ENCODE measurements at regions not wholly inside any gene's neighbourhood (a gene's known extent, or its start where the extent isn't known, plus 50 kb on each side); places are given as distances from the start of the nearest gene placed in this dataset.

DNA sequence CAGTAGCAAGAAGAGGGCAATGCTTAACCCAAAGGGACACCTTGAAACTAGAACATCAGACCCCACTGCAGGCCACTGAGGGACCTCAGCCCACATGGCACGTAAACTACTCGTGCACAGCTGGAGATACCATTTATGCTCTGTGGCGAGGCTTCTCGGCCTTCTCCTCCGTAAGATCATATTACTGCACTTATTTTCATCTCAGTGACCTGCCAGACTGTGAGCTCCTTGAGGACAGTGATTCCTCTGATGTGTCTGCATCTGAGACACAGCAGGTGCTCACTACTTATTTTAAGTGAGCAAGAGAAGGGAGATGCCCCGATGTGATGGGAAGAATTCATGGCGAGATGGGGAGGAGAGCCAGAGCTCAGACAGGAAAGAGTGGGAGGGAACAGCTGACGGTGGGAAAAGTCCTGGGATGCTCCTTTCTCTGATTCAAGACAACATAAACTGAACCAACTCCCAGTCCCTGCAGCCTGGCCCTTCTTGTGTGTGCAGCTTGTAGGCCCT, 137.6 kb downstream of the RPLP1 start:
- H3K4me3 ChIP-seq (ENCODE audit: low read depth, low read length), result no peak overlapping the region
- no peak for DNase-seq (ENCODE audit: low read depth, low spot score)
- ChIA-PET CTCF (interaction anchor here (0.6 to 1.7 kb wide), 3 partner anchors 14 to 114 kb away, joined by 3 to 4 read pairs (median 4); no protein-coding TSS in a partner anchor), POLR2A (no interaction called here)
- TF ChIP-seq, protein P1, sequence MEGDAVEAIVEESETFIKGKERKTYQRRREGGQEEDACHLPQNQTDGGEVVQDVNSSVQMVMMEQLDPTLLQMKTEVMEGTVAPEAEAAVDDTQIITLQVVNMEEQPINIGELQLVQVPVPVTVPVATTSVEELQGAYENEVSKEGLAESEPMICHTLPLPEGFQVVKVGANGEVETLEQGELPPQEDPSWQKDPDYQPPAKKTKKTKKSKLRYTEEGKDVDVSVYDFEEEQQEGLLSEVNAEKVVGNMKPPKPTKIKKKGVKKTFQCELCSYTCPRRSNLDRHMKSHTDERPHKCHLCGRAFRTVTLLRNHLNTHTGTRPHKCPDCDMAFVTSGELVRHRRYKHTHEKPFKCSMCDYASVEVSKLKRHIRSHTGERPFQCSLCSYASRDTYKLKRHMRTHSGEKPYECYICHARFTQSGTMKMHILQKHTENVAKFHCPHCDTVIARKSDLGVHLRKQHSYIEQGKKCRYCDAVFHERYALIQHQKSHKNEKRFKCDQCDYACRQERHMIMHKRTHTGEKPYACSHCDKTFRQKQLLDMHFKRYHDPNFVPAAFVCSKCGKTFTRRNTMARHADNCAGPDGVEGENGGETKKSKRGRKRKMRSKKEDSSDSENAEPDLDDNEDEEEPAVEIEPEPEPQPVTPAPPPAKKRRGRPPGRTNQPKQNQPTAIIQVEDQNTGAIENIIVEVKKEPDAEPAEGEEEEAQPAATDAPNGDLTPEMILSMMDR (IDR thresholded peaks at IDR 0.05; ENCODE audit: insufficient read depth, low read length, missing control alignments), result no peak

DNA sequence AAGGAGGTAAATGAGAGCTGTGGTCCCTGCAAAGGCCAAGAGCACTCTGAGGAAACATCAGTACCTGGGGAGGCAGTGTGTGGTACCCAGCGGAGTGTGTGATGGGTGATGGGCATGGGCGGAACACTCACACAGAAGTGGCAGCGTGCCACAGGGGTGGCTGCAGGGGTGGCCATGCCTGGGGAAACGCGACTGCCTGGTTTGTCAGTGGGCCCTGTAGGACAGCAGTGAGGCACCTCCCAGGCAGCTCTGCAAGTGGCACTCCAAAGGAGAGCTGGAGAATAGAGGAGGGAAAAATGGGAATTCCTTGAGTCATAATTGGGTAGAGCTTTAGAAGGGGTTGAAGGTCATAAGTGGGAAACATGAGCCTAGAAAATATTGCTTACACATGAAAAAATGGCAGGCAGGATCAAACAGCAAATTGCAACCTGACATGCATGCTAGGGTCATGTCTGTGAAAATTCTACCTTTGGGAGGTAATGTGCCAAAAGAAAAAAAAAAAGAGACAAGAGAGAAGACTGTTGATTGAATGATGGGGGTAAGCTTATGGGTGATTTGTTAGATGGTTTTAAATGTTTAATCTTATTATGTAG, 138.4 kb downstream of the RPLP1 start:
- CTCF ChIA-PET, result interaction anchor here (0.7 to 1.7 kb wide), 3 partner anchors 13 to 876 kb away, joined by 3 to 4 read pairs (median 4); no protein-coding TSS in a partner anchor
- DNase-seq (ENCODE audit: low read depth, low spot score), result no peak
- H3K4me3 ChIP-seq (ENCODE audit: low read depth, low read length), result no peak overlapping the region
- TF ChIP-seq, protein P1 (IDR thresholded peaks at IDR 0.05; ENCODE audit: insufficient read depth, low read length, missing control alignments), result no peak
- POLR2A ChIA-PET, result no interaction called here

DNA sequence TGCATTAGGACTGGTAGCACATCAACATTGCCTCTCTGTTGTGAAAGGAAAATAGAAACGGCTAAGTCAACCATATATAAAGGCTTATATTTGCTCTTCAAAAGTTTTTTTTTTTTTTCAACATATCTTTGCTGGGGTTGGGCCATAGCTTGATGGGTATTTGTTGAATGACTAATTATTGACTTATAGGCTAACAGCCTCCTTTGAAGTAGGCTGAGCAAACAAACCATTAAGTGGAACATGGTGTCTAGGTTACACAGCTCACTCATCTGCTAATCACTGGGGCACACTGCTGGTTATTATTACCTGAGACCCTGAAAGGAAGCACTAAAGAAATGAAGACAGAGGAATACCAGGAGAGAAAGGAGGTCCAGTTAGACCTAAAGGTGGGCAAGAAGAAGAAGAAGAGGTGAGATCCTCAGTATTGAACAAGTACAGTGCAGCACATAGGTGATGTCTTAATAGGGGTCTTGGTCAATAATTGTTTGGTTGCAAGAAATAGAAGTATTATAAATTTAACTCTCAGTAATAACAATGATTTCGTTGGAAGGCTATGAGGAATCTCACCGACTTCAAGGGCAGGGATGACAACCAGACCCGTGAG, 139.4 kb downstream of the RPLP1 start:
- DNase-seq (ENCODE audit: low read depth, low spot score), result no peak
- ChIA-PET CTCF (interaction anchor here (0.7 to 1.2 kb wide), 2 partner anchors 49 to 875 kb away, joined by 3 to 4 read pairs; no protein-coding TSS in a partner anchor), POLR2A (interaction anchor here (0.6 kb wide), 1 partner anchor 506 kb away, joined by 3 read pairs; the partner anchor contains the start of gene TLE3)
- no peak overlapping the region for H3K4me3 ChIP-seq (ENCODE audit: low read depth, low read length)
- TF ChIP-seq, protein P1 (IDR thresholded peaks at IDR 0.05; ENCODE audit: insufficient read depth, low read length, missing control alignments), result no peak

DNA sequence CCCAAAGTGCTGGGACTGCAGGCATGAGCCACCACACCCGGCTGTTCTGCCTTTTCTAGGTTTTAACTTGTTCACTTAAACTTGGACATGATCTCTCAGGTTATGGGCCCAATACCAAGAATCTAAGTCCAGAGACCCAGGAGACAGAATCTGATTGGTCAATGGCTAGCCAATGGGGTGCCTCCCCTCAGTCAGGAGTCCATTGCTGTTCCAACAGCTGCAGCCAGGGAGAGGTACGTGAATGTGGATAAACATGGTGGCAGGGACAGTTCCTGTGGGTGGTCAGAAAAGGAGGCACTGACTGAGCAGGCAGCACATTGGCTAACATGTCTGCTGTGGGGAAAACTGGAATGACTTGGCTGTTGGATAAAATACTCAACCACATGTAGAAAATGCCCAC, 140.3 kb downstream of the RPLP1 start:
- ChIA-PET CTCF (no interaction called here), POLR2A (no interaction called here)
- no peak overlapping the region for H3K4me3 ChIP-seq (ENCODE audit: low read depth, low read length)
- no peak for DNase-seq (ENCODE audit: low read depth, low spot score)
- TF ChIP-seq, protein P1 (IDR thresholded peaks at IDR 0.05; ENCODE audit: insufficient read depth, low read length, missing control alignments), result no peak

DNA sequence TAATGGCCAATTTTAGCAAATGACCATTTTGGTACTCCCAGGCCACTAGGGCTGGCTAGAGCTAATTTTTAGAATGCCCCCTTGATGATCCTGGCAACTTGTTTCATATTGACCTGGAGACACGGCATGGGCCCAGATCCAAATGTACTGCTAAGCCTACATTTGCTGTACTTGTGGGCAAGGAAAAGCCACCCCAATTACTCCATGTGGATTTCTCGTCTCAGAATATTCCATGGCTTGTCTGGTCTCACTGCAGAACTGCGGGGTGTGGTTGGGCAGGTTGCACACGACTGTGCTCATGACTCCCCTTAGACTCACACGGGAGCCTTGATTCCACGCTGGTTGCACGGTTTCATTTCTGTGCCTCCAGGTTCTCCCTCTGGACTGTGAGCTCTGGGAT, 140.9 kb downstream of the RPLP1 start:
- POLR2A ChIA-PET, result no interaction called here
- H3K4me3 ChIP-seq (ENCODE audit: low read depth, low read length), result no peak overlapping the region

More for the DNA sequence above, 140.9 kb downstream of the RPLP1 start:
- TF ChIP-seq, protein P1 (IDR thresholded peaks at IDR 0.05; ENCODE audit: insufficient read depth, low read length, missing control alignments), result no peak
- no peak for DNase-seq (ENCODE audit: low read depth, low spot score)
- CTCF ChIA-PET, result interaction anchor here (1.3 kb wide), 1 partner anchor 8 kb away, joined by 4 read pairs; no protein-coding TSS in a partner anchor
